Uterus (tissue), 3 donors: ENCODE measurements at regions not wholly inside any gene's neighbourhood (a gene's known extent, or its start where the extent isn't known, plus 50 kb on each side); places are given as distances from the start of the nearest gene placed in this dataset.

Experiments
- DNase-seq, 2 donors: peaks; one replicate each; pipeline ENCODE4 v3.0.0-alpha.2; 2019 to 2020
- H3K27ac ChIP-seq, 2 donors: fragments of 200-600 bp; sonication (generic); 1 replicate in 1 of 2; 2 replicates in 1 of 2; pipeline ENCODE4 v1.5.1; 2016 to 2018
- H3K27me3 ChIP-seq, 2 donors: fragments of 200-600 bp; sonication (generic); one replicate each; pipeline ENCODE4 v1.5.1; 2018 to 2019; ENCODE audit warnings: control low read depth in 1 of 2
- H3K36me3 ChIP-seq, 2 donors: fragments of 200-600 bp; sonication (generic); one replicate each; pipeline ENCODE4 v1.5.1; 2019; ENCODE audit warnings: control low read depth in 1 of 2
- H3K4me1 ChIP-seq, 2 donors: fragments of 200-600 bp; sonication (generic); one replicate each; pipeline ENCODE4 v1.5.1; 2018 to 2019; ENCODE audit warnings: control low read depth in 1 of 2
- H3K4me3 ChIP-seq, 2 donors: fragments of 200-600 bp; sonication (generic); 1 replicate in 1 of 2; 2 replicates in 1 of 2; pipeline ENCODE4 v1.5.1; 2018 to 2019; ENCODE audit warnings: mild to moderate bottlenecking in 1 of 2
- H3K9me3 ChIP-seq, 2 donors: fragments of 200-600 bp; sonication (generic); one replicate each; pipeline ENCODE4 v1.5.1; 2019; ENCODE audit warnings: control low read depth in 1 of 2
- CTCF ChIP-seq, 4 experiments: fragments of 200-600 bp in 2 of 4; fragments of 450-650 bp in 2 of 4; sonication (generic) in 2 of 4; IDR thresholded peaks; one replicate each; pipeline ENCODE4 v1.5.1; 2016 to 2019; ENCODE audit warnings: antibody characterized with exemption in 4 of 4, mild to moderate bottlenecking in 2 of 4, moderate library complexity in 1 of 4
- POLR2A ChIP-seq, 2 donors: fragments of 450-650 bp; IDR thresholded peaks; one replicate each; pipeline ENCODE4 v1.6.1; 2016; ENCODE audit warnings: antibody characterized with exemption in 2 of 2, mild to moderate bottlenecking in 1 of 2, moderate library complexity in 1 of 2
- intact Hi-C: fragments of 100-400 bp; cut with DNase I; formaldehyde crosslinking; loops from one replicate; pipeline ENCODE4 v1.15.1; 2023; ENCODE audit warnings: low total_unique reads
- donor health status: DM: yes; HTN: yes; CAD: no.

- Histone ChIP-seq H3K9me3 (no peaks in the 10 kb centered on the region), H3K27ac (no peak overlapping the region), H3K4me1 (no peaks in the 10 kb centered on the region), H3K36me3 (no peaks in the 10 kb centered on the region), H3K4me3 (no peak overlapping the region), H3K27me3 (no peaks in the 10 kb centered on the region)
- DNase-seq, result no peak
- no peak for TF ChIP-seq POLR2A (IDR thresholded peaks at IDR 0.05)
- intact Hi-C loops, result no loop called here
Observed at GRCh38 chr7:86592185-86592584, 51.5 kb upstream of the GRM3 start.

GRCh38 chr7:86574006-86574405 is 69.7 kb upstream of the GRM3 start:
- DNase-seq, result no peak
- H3K27me3 ChIP-seq, result no peaks in the 10 kb centered on the region
- intact Hi-C loops, result no loop called here
- no peak overlapping the region for H3K4me3 ChIP-seq
- no peaks in the 10 kb centered on the region for H3K36me3 ChIP-seq
- no peak overlapping the region for H3K27ac ChIP-seq
- no peaks in the 10 kb centered on the region for H3K9me3 ChIP-seq
- H3K4me1 ChIP-seq, result no peaks in the 10 kb centered on the region
- TF ChIP-seq POLR2A (IDR thresholded peaks at IDR 0.05), result no peak
- no peak for TF ChIP-seq CTCF (IDR thresholded peaks at IDR 0.05)

- Histone ChIP-seq H3K27me3 (no peaks in the 10 kb centered on the region), H3K4me3 (no peak overlapping the region), H3K4me1 (no peaks in the 10 kb centered on the region), H3K27ac (no peak overlapping the region), H3K9me3 (no peaks in the 10 kb centered on the region), H3K36me3 (no peaks in the 10 kb centered on the region)
- no peak for TF ChIP-seq CTCF (IDR thresholded peaks at IDR 0.05)
- TF ChIP-seq POLR2A (IDR thresholded peaks at IDR 0.05), result no peak
- intact Hi-C loops, result no loop called here
- DNase-seq, result no peak
Observed at GRCh38 chr7:86558680-86559501, 84.8 kb upstream of the GRM3 start.

- TF ChIP-seq CTCF (IDR thresholded peaks at IDR 0.05) (no peak), POLR2A (IDR thresholded peaks at IDR 0.05) (no peak)
- Histone ChIP-seq H3K4me1 (no peaks in the 10 kb centered on the region), H3K27me3 (no peaks in the 10 kb centered on the region), H3K27ac (no peak overlapping the region), H3K4me3 (no peak overlapping the region), H3K36me3 (no peaks in the 10 kb centered on the region), H3K9me3 (no peaks in the 10 kb centered on the region)
- intact Hi-C loops, result no loop called here
- DNase-seq, result no peak
Observed at GRCh38 chr7:86534641-86535040, 109.1 kb upstream of the GRM3 start.

GRCh38 chr7:86504229-86504628 is 139.5 kb upstream of the GRM3 start:
- Histone ChIP-seq H3K36me3 (no peaks in the 10 kb centered on the region), H3K4me1 (no peaks in the 10 kb centered on the region), H3K4me3 (no peak overlapping the region), H3K27ac (no peak overlapping the region), H3K9me3 (no peaks in the 10 kb centered on the region), H3K27me3 (no peaks in the 10 kb centered on the region)
- DNase-seq, result no peak
- TF ChIP-seq CTCF (IDR thresholded peaks at IDR 0.05) (no peak), POLR2A (IDR thresholded peaks at IDR 0.05) (no peak)
- intact Hi-C loops, result no loop called here
